Large intestine (tissue), 3 donors: ENCODE measurements at regions not wholly inside any gene's neighbourhood (a gene's known extent, or its start where the extent isn't known, plus 50 kb on each side); places are given as distances from the start of the nearest gene placed in this dataset.
A peak's percentile ranks its signal among the peaks of the same experiment; 100 is the strongest.
"Not testable (repeated sequence)": the region's sequence is repeated elsewhere in the genome, so short reads cannot be mapped to it uniquely, and the experiment has no call there.

Source experiments
- DNase-seq, 2 donors: peaks; one replicate each; pipeline versions ENCODE4 v3.0.0 to v3.0.0-alpha.2; 2013
- H3K27ac ChIP-seq: one replicate; pipeline ENCODE4 v1.5.1; 2013; ENCODE audit warnings: low read length
- H3K27me3 ChIP-seq: 2 replicates; pipeline ENCODE4 v1.6.1; 2013; ENCODE audit warnings: low read length; ENCODE audit not compliant: control insufficient read depth, insufficient read depth
- H3K36me3 ChIP-seq: 2 replicates; pipeline ENCODE4 v1.6.1; 2013; ENCODE audit warnings: low read length; ENCODE audit not compliant: control insufficient read depth, insufficient read depth
- H3K4me1 ChIP-seq: one replicate; pipeline ENCODE4 v1.6.1; 2013; ENCODE audit warnings: low read length; ENCODE audit not compliant: control insufficient read depth, insufficient read depth
- H3K4me3 ChIP-seq: one replicate; pipeline ENCODE4 v1.5.1; 2013; ENCODE audit warnings: low read length
- H3K9me3 ChIP-seq: one replicate; pipeline ENCODE4 v1.6.1; 2013; ENCODE audit warnings: mild to moderate bottlenecking, low read depth, low read length, moderate library complexity; ENCODE audit not compliant: control insufficient read depth
- WGBS: methylation state at CpG from one replicate; pipeline ENCODE4 v1.1.5; 2013; ENCODE audit warnings: low lambda C conversion rate; ENCODE audit not compliant: insufficient coverage; 5-methylcytosine and 5-hydroxymethylcytosine counted together

DNA sequence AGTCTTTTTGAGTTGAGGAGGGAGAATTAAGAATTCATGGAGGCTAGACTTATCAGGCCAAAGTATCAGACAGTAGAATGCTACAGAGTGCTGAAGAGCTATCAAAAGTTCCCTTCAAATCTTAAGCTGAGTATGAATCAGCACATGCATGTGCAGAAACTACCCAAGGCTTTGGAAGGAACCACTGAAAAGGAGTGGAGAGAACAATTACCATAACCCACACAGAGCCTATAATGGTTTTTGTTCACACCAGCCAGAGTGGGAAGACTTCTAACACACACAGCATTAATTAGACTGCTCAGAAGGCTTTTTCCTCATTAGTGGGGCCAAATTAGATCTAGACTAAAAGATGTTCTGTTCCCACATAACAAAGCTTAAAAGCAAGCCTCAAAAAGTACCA, 83.7 kb upstream of the SLC6A11 start:
- Histone ChIP-seq H3K9me3 (no peaks in the 10 kb centered on the region), H3K27ac (no peak overlapping the region), H3K36me3 (no peaks in the 10 kb centered on the region), H3K4me3 (no peak overlapping the region), H3K4me1 (no peaks in the 10 kb centered on the region), H3K27me3 (peaks cover 2% of the 10 kb centered on the region)
- no peak for DNase-seq

- H3K9me3 ChIP-seq = no peaks in the 10 kb centered on the region
- no peak for DNase-seq
- no peak overlapping the region for H3K4me3 ChIP-seq
- H3K27ac ChIP-seq = no peak overlapping the region
- H3K36me3 ChIP-seq = no peaks in the 10 kb centered on the region
- H3K27me3 ChIP-seq = peaks cover 7% of the 10 kb centered on the region
- no peaks in the 10 kb centered on the region for H3K4me1 ChIP-seq
Measured at GRCh38 chr3:10733297-10733696, 82.7 kb upstream of the SLC6A11 start.

DNA sequence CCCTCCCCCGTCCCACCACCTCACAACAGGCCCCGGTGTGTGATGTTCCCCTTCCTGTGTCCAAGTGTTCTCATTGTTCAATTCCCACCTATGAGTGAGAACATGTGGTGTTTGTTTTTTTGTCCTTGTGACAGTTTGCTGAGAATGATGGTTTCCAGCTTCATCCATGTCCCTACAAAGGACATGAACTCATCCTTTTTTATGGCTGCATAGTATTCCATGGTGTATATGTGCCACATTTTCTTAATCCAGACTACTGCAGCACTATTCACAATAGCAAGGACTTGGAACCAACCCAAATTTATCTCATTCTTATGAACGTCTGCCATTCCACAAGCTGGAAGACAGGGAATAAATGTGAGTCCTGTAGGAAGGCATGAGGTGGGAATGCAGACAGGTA, 79.6 kb upstream of the SLC6A11 start:
- H3K9me3 ChIP-seq, H3K27ac ChIP-seq, H3K4me3 ChIP-seq, H3K4me1 ChIP-seq, DNase-seq, H3K36me3 ChIP-seq: not testable (repeated sequence)
- WGBS = no CpG with 5 or more reads among the region's 3 CpGs
- H3K27me3 ChIP-seq = peaks cover 15% of the 10 kb centered on the region

DNA sequence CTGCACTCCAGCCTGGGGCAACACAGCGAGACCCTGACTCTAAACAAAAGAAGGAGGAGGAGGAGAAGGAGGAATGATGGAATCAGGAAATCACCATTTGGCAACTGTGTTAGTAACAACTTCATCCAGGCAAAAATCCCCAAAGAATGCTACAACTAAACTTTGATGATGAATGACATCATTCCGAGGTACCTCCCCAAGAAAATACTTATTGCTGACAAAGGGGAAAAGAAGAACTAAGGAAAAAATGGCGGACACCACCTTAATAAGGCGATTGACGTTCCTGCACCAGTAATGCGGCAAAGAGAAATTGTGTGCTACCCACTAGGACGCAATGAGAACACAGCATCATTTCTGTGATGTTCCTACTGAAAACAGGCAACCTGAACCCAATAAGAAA, 78.2 kb upstream of the SLC6A11 start:
- no peaks in the 10 kb centered on the region for H3K9me3 ChIP-seq
- H3K27me3 ChIP-seq = peaks cover 15% of the 10 kb centered on the region
- H3K4me3 ChIP-seq = no peak overlapping the region
- H3K4me1 ChIP-seq = no peaks in the 10 kb centered on the region
- WGBS = 100% methylated on average over 1 of the region's 7 CpGs
- DNase-seq = no peak
- no peaks in the 10 kb centered on the region for H3K36me3 ChIP-seq
- H3K27ac ChIP-seq = no peak overlapping the region

DNA sequence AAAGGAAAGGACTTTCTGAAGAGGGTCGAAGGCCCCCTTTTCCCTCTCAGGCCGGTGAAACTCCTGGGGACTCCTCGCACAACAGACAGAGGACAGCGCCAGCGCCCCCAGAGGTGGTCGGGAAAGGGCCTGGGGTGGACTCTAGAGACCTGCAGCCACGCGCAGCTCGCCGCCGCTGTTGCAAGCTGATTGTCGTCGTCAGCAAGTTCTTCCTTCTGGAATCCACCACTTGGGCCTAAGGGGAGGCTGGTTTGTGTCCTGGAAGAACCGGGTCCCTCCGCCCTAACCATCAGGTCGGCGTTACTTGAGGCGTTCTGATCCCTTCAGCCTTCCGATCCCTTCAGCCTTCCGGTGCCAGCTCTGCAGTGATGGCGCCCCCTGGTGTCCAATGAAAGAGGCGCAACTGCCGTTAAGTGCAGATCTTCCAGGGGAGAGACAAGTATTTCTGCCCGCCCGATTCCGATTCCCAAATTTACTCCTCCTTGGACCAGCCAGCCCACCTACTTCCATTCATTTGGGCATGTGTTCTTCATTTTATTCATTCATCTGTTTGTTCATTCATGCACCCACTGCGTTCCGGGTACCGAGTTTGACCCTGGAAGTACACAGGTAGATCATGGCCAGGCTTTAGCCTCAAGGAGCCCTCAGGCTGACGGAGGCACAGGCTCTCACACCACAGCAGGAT, 77.2 kb upstream of the SLC6A11 start:
- H3K9me3 ChIP-seq = no peaks in the 10 kb centered on the region
- H3K27me3 ChIP-seq = peaks cover 15% of the 10 kb centered on the region
- no peaks in the 10 kb centered on the region for H3K4me1 ChIP-seq
- WGBS = 0% methylated on average over 2 of the region's 30 CpGs
- no peak overlapping the region for H3K4me3 ChIP-seq
- no peaks in the 10 kb centered on the region for H3K36me3 ChIP-seq
- H3K27ac ChIP-seq = no peak overlapping the region
- DNase-seq = peak; percentile 25 to 49

GRCh38 chr3:10740954-10741353, 75.1 kb upstream of the SLC6A11 start:
- no peak for DNase-seq
- peaks cover 15% of the 10 kb centered on the region for H3K27me3 ChIP-seq
- no peaks in the 10 kb centered on the region for H3K4me1 ChIP-seq
- no peaks in the 10 kb centered on the region for H3K9me3 ChIP-seq
- no peak overlapping the region for H3K4me3 ChIP-seq
- H3K27ac ChIP-seq = no peak overlapping the region
- H3K36me3 ChIP-seq = no peaks in the 10 kb centered on the region
- 100% methylated on average over 1 of the region's 4 CpGs for WGBS

GRCh38 chr3:10741891-10742671, 73.9 kb upstream of the SLC6A11 start:
- no peak for DNase-seq
- Histone ChIP-seq H3K9me3 (no peaks in the 10 kb centered on the region), H3K4me3 (no peak overlapping the region), H3K27ac (no peak overlapping the region), H3K36me3 (no peaks in the 10 kb centered on the region), H3K4me1 (no peaks in the 10 kb centered on the region), H3K27me3 (peaks cover 14% of the 10 kb centered on the region)
- WGBS = no CpG with 5 or more reads among the region's 10 CpGs

DNA sequence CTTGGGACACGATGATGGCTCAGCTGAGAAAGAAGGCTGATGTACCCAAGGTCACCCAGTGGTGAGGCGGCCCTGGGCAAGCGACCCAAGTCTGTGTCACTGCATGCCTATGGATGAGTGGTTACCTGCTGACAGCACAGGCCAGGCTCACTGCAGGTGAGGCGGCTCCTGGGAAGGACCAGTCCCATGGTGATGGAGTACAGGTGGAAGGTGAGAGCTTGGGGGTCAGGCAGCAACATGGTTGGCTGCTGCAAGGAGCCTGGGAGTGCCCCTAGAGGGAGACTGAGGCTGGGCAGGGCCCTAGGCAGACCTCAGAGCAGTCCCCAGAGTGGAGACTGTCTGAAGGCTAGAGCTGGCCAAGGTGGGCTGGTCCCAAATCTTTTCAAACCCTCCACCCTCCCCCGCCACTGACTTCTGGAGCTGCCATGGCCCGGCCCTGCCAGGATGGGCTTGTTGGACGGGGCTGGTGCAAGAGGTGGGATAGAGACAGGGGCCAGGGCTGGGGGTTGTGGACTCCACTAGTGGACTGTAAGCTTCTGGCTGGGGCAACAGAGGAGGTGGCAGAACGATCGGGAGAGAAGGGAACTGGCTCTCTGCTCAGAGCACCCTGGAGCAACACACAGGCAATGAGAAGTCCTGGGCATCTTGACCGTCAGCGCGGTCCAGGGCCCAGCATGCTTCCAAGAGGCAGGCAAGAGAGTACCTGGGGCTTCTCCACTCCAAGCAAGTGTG, 72.5 kb upstream of the SLC6A11 start:
- Histone ChIP-seq H3K27me3 (peaks cover 6% of the 10 kb centered on the region), H3K4me1 (no peaks in the 10 kb centered on the region), H3K36me3 (no peaks in the 10 kb centered on the region), H3K27ac (no peak overlapping the region), H3K4me3 (no peak overlapping the region), H3K9me3 (no peaks in the 10 kb centered on the region)
- no CpG with 5 or more reads among the region's 12 CpGs for WGBS
- DNase-seq = no peak

GRCh38 chr3:10744098-10744465, 71.9 kb upstream of the SLC6A11 start:
- no peaks in the 10 kb centered on the region for H3K36me3 ChIP-seq
- H3K4me1 ChIP-seq = no peaks in the 10 kb centered on the region
- H3K9me3 ChIP-seq = no peaks in the 10 kb centered on the region
- no peak for DNase-seq
- peaks cover 2% of the 10 kb centered on the region for H3K27me3 ChIP-seq
- H3K27ac ChIP-seq = no peak overlapping the region
- H3K4me3 ChIP-seq = no peak overlapping the region
- WGBS = no CpG with 5 or more reads among the region's 7 CpGs

DNA sequence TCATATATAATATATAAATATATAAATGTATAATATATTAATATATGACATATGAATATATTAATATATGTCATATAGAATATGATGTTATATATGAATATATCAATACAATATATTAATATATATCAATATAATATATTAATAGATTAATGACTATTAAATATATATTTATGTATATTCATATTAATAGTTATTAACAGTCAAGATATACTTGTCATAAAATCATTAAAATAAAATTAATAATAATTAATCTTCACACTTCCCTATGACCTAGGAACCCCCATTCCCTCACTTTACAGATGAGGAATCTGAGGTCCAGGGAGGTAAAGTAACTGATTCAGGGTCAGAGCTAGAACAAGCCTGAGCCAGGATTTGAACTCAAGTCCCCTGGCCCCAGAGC, 70.6 kb upstream of the SLC6A11 start:
- Histone ChIP-seq H3K36me3 (no peaks in the 10 kb centered on the region), H3K9me3 (no peaks in the 10 kb centered on the region), H3K4me3 (no peak overlapping the region), H3K27ac (no peak overlapping the region), H3K4me1 (no peaks in the 10 kb centered on the region), H3K27me3 (no peaks in the 10 kb centered on the region)
- no peak for DNase-seq
